WTC11 (cell line): ENCODE measurements at regions not wholly inside any gene's neighbourhood (a gene's known extent, or its start where the extent isn't known, plus 50 kb on each side); places are given as distances from the start of the nearest gene placed in this dataset.

Source experiments
- ATAC-seq: fragments of 200-7000 bp; cut with Tn5 transposase; 2 replicates; pipeline ENCODE4 v1.10.0; 2021; ENCODE audit warnings: mild to moderate bottlenecking, moderate library complexity
- CTCF ChIA-PET: fragments of 300-600 bp; sonication (Branson Sonifier 250); formaldehyde crosslinking; loops from one replicate; lab custom pipeline; 2021; ENCODE audit warnings: antibody characterized with exemption; lab: Charles Lee
- POLR2A ChIA-PET: fragments of 350-600 bp; sonication (Branson Sonifier 250); formaldehyde crosslinking; loops from one replicate; lab custom pipeline; 2021; ENCODE audit warnings: antibody characterized with exemption; lab: Charles Lee
- DNase-seq: peaks from one replicate; pipeline ENCODE4 v3.0.0; 2021; ENCODE audit warnings: low spot score
- H3K27ac Mint-ChIP-seq: 2 replicates; pipeline ENCODE4 v1.8.0; 2021; ENCODE audit warnings: mixed read lengths
- H3K27me3 Mint-ChIP-seq: 2 replicates; pipeline ENCODE4 v1.8.0; 2021; ENCODE audit warnings: low read depth, mild to moderate bottlenecking, moderate library complexity, mixed read lengths
- H3K36me3 Mint-ChIP-seq: 2 replicates; pipeline ENCODE4 v1.8.0; 2021; ENCODE audit warnings: mixed read lengths
- H3K4me1 Mint-ChIP-seq: 2 replicates; pipeline ENCODE4 v1.8.0; 2022; ENCODE audit warnings: mixed read lengths
- H3K4me3 Mint-ChIP-seq: 2 replicates; pipeline ENCODE4 v1.8.0; 2021; ENCODE audit warnings: mild to moderate bottlenecking, moderate library complexity, mixed read lengths
- H3K9me3 Mint-ChIP-seq: 2 replicates; pipeline ENCODE4 v1.8.0; 2021; ENCODE audit warnings: mixed read lengths
- ATF1 ChIP-seq: sonication (generic); formaldehyde crosslinking; IDR thresholded peaks from 2 replicates; pipeline ENCODE4 v1.8.1; 2023; ENCODE audit warnings: mild to moderate bottlenecking, moderate library complexity, missing genetic modification reagents
- CREB1 ChIP-seq: sonication (generic); formaldehyde crosslinking; IDR thresholded peaks from 2 replicates; pipeline ENCODE4 v1.8.0; 2023; ENCODE audit warnings: mild to moderate bottlenecking, missing genetic modification reagents
- EMX1 ChIP-seq: fragments of 250-450 bp; sonication (Bioruptor Pico); IDR thresholded peaks from 2 replicates; pipeline ENCODE4 v1.8.0; 2021; ENCODE audit warnings: mild to moderate bottlenecking
- FOXK1 ChIP-seq: sonication (generic); formaldehyde crosslinking; IDR thresholded peaks from 2 replicates; pipeline ENCODE4 v1.8.0; 2022; ENCODE audit warnings: mild to moderate bottlenecking, moderate library complexity, missing genetic modification reagents
- IRF2 ChIP-seq: sonication (generic); formaldehyde crosslinking; IDR thresholded peaks from 2 replicates; pipeline ENCODE4 v1.8.0; 2022; ENCODE audit warnings: low read depth, missing genetic modification reagents, borderline replicate concordance
- JAZF1 ChIP-seq: fragments of 250-450 bp; sonication (Bioruptor Pico); IDR thresholded peaks from 2 replicates; pipeline ENCODE4 v1.9.0; 2021; ENCODE audit warnings: moderate library complexity, mild to moderate bottlenecking, inconsistent platforms
- MYBL2 ChIP-seq: sonication (generic); formaldehyde crosslinking; IDR thresholded peaks from 2 replicates; pipeline ENCODE4 v1.8.1; 2023; ENCODE audit warnings: mild to moderate bottlenecking, moderate library complexity, missing genetic modification reagents
- OVOL2 ChIP-seq: fragments of 250-450 bp; sonication (Bioruptor Pico); IDR thresholded peaks from 2 replicates; pipeline ENCODE4 v1.9.0; 2021; ENCODE audit warnings: mild to moderate bottlenecking, borderline replicate concordance
- RELA ChIP-seq: sonication (generic); formaldehyde crosslinking; IDR thresholded peaks from 2 replicates; pipeline ENCODE4 v1.8.1; 2022; ENCODE audit warnings: missing genetic modification reagents, mild to moderate bottlenecking, borderline replicate concordance
- RORB ChIP-seq: fragments of 250-450 bp; sonication (Bioruptor Pico); IDR thresholded peaks from 2 replicates; pipeline ENCODE4 v1.9.0; 2021; ENCODE audit warnings: mild to moderate bottlenecking
- SOX15 ChIP-seq: fragments of 250-450 bp; sonication (Bioruptor Pico); IDR thresholded peaks from 2 replicates; pipeline ENCODE4 v1.9.0; 2021; ENCODE audit warnings: mild to moderate bottlenecking
- TP53 ChIP-seq: sonication (generic); formaldehyde crosslinking; IDR thresholded peaks from 2 replicates; pipeline ENCODE4 v1.8.1; 2023; ENCODE audit warnings: mild to moderate bottlenecking, missing genetic modification reagents
- ZNF219 ChIP-seq: sonication (generic); formaldehyde crosslinking; IDR thresholded peaks from 2 replicates; pipeline ENCODE4 v1.8.0; 2023; ENCODE audit warnings: missing genetic modification reagents, mild to moderate bottlenecking, borderline replicate concordance
- ZNF232 ChIP-seq: sonication (generic); formaldehyde crosslinking; IDR thresholded peaks from 2 replicates; pipeline ENCODE4 v1.8.0; 2022; ENCODE audit warnings: mild to moderate bottlenecking, missing genetic modification reagents
- ZNF423 ChIP-seq: fragments of 250-450 bp; sonication (Bioruptor Pico); IDR thresholded peaks from 2 replicates; pipeline ENCODE4 v2.1.2; 2022; ENCODE audit warnings: mild to moderate bottlenecking, moderate library complexity
- ZNF671 ChIP-seq: fragments of 250-450 bp; sonication (Bioruptor Pico); IDR thresholded peaks from 2 replicates; pipeline ENCODE4 v1.8.0; 2021; ENCODE audit warnings: mild to moderate bottlenecking
- TF ChIP-seq, protein P1 (sequence below): fragments of 250-450 bp; sonication (Bioruptor Pico); IDR thresholded peaks from 2 replicates; pipeline ENCODE4 v1.8.0; 2021; ENCODE audit warnings: mild to moderate bottlenecking
- TF ChIP-seq, protein P2 (sequence below): sonication (generic); formaldehyde crosslinking; IDR thresholded peaks from 2 replicates; pipeline ENCODE4 v1.8.0; 2022; ENCODE audit warnings: mild to moderate bottlenecking, missing genetic modification reagents
- TF ChIP-seq, protein P3 (sequence below): sonication (generic); formaldehyde crosslinking; IDR thresholded peaks from 2 replicates; pipeline ENCODE4 v1.8.0; 2023; ENCODE audit warnings: missing genetic modification reagents
- TF ChIP-seq, protein P4 (sequence below): sonication (generic); formaldehyde crosslinking; IDR thresholded peaks from 2 replicates; pipeline ENCODE4 v1.8.1; 2023; ENCODE audit warnings: mild to moderate bottlenecking, moderate library complexity, missing genetic modification reagents
- TF ChIP-seq, protein P5 (sequence below): sonication (generic); formaldehyde crosslinking; IDR thresholded peaks from 2 replicates; pipeline ENCODE4 v1.8.0; 2022; ENCODE audit warnings: missing genetic modification reagents

DNA sequence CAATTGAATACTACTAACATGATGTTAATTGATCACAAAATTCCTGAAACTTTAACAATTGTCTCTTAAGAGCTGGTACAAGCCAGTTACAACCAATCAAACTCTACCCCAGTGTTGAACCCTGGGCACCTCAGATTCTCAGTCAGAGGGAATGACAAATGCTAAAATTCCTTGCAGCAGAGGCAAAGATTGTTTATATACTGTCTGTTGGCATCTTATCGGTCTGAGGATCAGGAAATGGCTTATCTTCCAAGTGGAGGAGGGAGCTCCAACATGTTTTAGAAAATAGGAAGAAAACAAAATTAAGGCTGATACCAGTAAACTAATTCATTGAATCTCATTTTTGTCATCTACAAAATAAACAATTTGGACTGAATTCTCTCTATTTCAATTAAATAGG, 527.8 kb upstream of the ZNF608 start:
- Mint-ChIP-seq H3K27ac (no peak overlapping the region), H3K27me3 (no peaks in the 10 kb centered on the region), H3K9me3 (no peaks in the 10 kb centered on the region), H3K4me1 (peaks cover 30% of the 10 kb centered on the region), H3K4me3 (no peak overlapping the region), H3K36me3 (no peaks in the 10 kb centered on the region)
- TF ChIP-seq, protein P1, sequence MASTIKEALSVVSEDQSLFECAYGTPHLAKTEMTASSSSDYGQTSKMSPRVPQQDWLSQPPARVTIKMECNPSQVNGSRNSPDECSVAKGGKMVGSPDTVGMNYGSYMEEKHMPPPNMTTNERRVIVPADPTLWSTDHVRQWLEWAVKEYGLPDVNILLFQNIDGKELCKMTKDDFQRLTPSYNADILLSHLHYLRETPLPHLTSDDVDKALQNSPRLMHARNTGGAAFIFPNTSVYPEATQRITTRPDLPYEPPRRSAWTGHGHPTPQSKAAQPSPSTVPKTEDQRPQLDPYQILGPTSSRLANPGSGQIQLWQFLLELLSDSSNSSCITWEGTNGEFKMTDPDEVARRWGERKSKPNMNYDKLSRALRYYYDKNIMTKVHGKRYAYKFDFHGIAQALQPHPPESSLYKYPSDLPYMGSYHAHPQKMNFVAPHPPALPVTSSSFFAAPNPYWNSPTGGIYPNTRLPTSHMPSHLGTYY, result no peak
- TF ChIP-seq, protein P2, sequence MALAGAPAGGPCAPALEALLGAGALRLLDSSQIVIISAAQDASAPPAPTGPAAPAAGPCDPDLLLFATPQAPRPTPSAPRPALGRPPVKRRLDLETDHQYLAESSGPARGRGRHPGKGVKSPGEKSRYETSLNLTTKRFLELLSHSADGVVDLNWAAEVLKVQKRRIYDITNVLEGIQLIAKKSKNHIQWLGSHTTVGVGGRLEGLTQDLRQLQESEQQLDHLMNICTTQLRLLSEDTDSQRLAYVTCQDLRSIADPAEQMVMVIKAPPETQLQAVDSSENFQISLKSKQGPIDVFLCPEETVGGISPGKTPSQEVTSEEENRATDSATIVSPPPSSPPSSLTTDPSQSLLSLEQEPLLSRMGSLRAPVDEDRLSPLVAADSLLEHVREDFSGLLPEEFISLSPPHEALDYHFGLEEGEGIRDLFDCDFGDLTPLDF (CRISPR knock-in tag), result no peak
- DNase-seq (no peak), ATAC-seq (no peak)
- CTCF ChIA-PET, result no interaction called here
- POLR2A ChIA-PET, result no interaction called here

DNA sequence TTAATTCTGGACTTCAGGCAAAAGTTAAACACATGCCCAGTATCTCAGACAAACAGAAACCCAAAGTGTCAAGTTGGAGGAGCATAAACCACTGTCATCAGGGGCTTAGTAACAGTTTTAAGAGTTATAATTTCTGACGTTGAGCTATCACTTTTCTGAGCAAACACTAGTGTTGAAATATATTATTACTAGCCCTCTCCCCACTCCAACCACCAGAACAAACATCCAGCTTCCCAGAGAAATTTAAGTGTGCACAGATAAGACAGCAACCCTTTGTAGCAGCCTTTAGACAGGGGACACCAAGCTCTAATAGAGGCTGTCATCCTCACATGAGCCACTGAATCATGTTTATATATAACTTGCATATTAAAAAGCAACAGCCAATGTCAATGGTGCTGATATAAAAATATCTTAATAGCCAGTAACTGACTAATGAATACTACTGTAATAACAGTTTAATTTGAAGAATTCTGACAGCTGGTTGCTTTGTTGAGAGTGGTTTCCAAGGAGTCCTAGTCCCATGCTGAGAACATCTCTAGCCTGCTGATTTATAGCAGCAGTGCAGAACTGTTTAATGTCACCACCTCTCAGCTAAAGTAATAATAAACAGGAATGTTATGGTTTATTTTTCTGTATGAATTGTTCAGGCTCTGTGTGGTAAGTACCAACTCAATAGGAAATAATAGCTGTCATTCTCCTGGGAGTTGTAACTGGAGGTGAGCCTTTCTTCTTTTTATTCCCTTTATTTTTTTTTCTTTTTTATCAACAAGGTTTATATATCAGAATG, 528.7 kb upstream of the ZNF608 start:
- TF ChIP-seq TP53 (CRISPR knock-in tag) (no peak), ZNF232 (CRISPR knock-in tag) (no peak), MYBL2 (CRISPR knock-in tag) (no peak), IRF2 (CRISPR knock-in tag) (no peak), RELA (CRISPR knock-in tag) (no peak), ZNF423 (CRISPR knock-in tag) (no peak), OVOL2 (CRISPR knock-in tag) (no peak)
- TF ChIP-seq, protein P3, sequence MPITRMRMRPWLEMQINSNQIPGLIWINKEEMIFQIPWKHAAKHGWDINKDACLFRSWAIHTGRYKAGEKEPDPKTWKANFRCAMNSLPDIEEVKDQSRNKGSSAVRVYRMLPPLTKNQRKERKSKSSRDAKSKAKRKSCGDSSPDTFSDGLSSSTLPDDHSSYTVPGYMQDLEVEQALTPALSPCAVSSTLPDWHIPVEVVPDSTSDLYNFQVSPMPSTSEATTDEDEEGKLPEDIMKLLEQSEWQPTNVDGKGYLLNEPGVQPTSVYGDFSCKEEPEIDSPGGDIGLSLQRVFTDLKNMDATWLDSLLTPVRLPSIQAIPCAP, result no peak
- TF ChIP-seq, protein P4, sequence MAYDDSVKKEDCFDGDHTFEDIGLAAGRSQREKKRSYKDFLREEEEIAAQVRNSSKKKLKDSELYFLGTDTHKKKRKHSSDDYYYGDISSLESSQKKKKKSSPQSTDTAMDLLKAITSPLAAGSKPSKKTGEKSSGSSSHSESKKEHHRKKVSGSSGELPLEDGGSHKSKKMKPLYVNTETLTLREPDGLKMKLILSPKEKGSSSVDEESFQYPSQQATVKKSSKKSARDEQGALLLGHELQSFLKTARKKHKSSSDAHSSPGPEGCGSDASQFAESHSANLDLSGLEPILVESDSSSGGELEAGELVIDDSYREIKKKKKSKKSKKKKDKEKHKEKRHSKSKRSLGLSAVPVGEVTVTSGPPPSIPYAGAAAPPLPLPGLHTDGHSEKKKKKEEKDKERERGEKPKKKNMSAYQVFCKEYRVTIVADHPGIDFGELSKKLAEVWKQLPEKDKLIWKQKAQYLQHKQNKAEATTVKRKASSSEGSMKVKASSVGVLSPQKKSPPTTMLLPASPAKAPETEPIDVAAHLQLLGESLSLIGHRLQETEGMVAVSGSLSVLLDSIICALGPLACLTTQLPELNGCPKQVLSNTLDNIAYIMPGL, result no peak
- no peak for ATAC-seq
- Mint-ChIP-seq H3K27ac (no peak overlapping the region), H3K4me1 (peaks cover 29% of the 10 kb centered on the region), H3K36me3 (no peaks in the 10 kb centered on the region), H3K4me3 (no peak overlapping the region), H3K27me3 (no peaks in the 10 kb centered on the region), H3K9me3 (no peaks in the 10 kb centered on the region)
- no peak for DNase-seq
- POLR2A ChIA-PET, result no interaction called here
- CTCF ChIA-PET, result interaction anchor here (1.3 kb wide), 1 partner anchor 13 kb away, joined by 3 read pairs; no protein-coding TSS in a partner anchor

DNA sequence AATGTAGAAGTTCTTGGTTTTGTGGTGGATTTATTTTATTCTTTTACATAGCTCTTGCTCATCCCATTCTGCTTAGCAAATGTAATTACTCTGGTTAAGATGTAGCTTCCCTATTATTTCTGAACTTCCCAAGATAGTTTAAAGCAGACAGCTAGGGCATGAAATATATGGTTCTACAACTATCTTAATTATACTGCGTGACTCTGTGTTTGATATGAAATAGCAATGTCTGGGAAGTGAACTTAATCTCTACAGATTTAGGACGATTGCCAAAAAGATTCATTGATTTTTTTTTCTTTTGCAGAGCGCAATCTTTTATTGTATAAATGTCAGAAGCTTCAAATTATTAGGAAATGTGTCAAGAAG, 529.3 kb upstream of the ZNF608 start:
- Mint-ChIP-seq H3K36me3 (no peaks in the 10 kb centered on the region), H3K27ac (no peak overlapping the region), H3K4me1 (peaks cover 24% of the 10 kb centered on the region), H3K27me3 (no peaks in the 10 kb centered on the region), H3K9me3 (no peaks in the 10 kb centered on the region), H3K4me3 (no peak overlapping the region)
- DNase-seq, result no peak
- ATAC-seq, result no peak
- ChIA-PET CTCF (interaction anchor here (1.3 kb wide), 1 partner anchor 12 kb away, joined by 3 read pairs; no protein-coding TSS in a partner anchor), POLR2A (no interaction called here)
- TF ChIP-seq CREB1 (CRISPR knock-in tag), result no peak
- TF ChIP-seq ZNF232 (CRISPR knock-in tag), result no peak
- TF ChIP-seq ATF1 (CRISPR knock-in tag), result no peak
- TF ChIP-seq JAZF1 (CRISPR knock-in tag), result no peak
- no peak for TF ChIP-seq EMX1 (CRISPR knock-in tag)
- TF ChIP-seq, protein P5, sequence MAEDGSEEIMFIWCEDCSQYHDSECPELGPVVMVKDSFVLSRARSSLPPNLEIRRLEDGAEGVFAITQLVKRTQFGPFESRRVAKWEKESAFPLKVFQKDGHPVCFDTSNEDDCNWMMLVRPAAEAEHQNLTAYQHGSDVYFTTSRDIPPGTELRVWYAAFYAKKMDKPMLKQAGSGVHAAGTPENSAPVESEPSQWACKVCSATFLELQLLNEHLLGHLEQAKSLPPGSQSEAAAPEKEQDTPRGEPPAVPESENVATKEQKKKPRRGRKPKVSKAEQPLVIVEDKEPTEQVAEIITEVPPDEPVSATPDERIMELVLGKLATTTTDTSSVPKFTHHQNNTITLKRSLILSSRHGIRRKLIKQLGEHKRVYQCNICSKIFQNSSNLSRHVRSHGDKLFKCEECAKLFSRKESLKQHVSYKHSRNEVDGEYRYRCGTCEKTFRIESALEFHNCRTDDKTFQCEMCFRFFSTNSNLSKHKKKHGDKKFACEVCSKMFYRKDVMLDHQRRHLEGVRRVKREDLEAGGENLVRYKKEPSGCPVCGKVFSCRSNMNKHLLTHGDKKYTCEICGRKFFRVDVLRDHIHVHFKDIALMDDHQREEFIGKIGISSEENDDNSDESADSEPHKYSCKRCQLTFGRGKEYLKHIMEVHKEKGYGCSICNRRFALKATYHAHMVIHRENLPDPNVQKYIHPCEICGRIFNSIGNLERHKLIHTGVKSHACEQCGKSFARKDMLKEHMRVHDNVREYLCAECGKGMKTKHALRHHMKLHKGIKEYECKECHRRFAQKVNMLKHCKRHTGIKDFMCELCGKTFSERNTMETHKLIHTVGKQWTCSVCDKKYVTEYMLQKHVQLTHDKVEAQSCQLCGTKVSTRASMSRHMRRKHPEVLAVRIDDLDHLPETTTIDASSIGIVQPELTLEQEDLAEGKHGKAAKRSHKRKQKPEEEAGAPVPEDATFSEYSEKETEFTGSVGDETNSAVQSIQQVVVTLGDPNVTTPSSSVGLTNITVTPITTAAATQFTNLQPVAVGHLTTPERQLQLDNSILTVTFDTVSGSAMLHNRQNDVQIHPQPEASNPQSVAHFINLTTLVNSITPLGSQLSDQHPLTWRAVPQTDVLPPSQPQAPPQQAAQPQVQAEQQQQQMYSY (CRISPR knock-in tag), result no peak
- TF ChIP-seq RORB (CRISPR knock-in tag), result no peak
- TF ChIP-seq TP53 (CRISPR knock-in tag), result no peak
- TF ChIP-seq ZNF219, result no peak
- TF ChIP-seq, protein P2 (CRISPR knock-in tag), result no peak
- no peak for TF ChIP-seq SOX15 (CRISPR knock-in tag)
- no peak for TF ChIP-seq RELA (CRISPR knock-in tag)
- no peak for TF ChIP-seq ZNF671
- no peak for TF ChIP-seq FOXK1 (CRISPR knock-in tag)
